T-cell (primary cell): ENCODE measurements at regions not wholly inside any gene's neighbourhood (a gene's known extent, or its start where the extent isn't known, plus 50 kb on each side); places are given as distances from the start of the nearest gene placed in this dataset.

ENCODE experiments used
- ATAC-seq, 4 experiments: fragments of 200-7000 bp in 3 of 4; fragments of 150-1000 bp in 1 of 4; cut with Tn5 transposase; replicated peaks in 1 of 4; 1 replicate in 3 of 4; 2 replicates in 1 of 4; pipeline ENCODE4 v1.10.0; 2021; ENCODE audit warnings: moderate library complexity in 3 of 4, mild to moderate bottlenecking in 2 of 4, moderate number of reproducible peaks in 1 of 4
- CTCF ChIA-PET, 2 donors: fragments of 300-600 bp; sonication (Branson Sonifier 250); formaldehyde crosslinking; loops; one replicate each; lab custom pipeline; 2022; ENCODE audit warnings: antibody characterized with exemption in 2 of 2; lab: Charles Lee
- POLR2A ChIA-PET, 2 donors: fragments of 300-600 bp; sonication (Branson Sonifier 250); formaldehyde crosslinking; loops; one replicate each; lab custom pipeline; 2022; ENCODE audit warnings: antibody characterized with exemption in 2 of 2; lab: Charles Lee
- DNase-seq, 35 experiments: peaks; one replicate each; pipeline versions ENCODE4 v3.0.0 to v3.0.0-alpha.2; 2013 to 2023
- H3K27ac ChIP-seq: one replicate; pipeline ENCODE4 v1.5.1; 2013; ENCODE audit warnings: low read length
- H3K27me3 ChIP-seq, 2 experiments: replicated peaks in 1 of 2; 1 replicate in 1 of 2; 2 replicates in 1 of 2; pipeline versions ENCODE4 v1.6.1 to v1.7.0; 2013; ENCODE audit warnings: low read length in 1 of 2, mixed read lengths in 1 of 2; ENCODE audit not compliant: control insufficient read depth in 2 of 2, insufficient read depth in 2 of 2; ENCODE audit errors: extremely low read depth in 1 of 2
- H3K36me3 ChIP-seq, 2 donors: 1 replicate in 1 of 2; 2 replicates in 1 of 2; pipeline versions ENCODE4 v1.6.1 to v1.7.0; 2013; ENCODE audit warnings: low read length in 1 of 2; ENCODE audit not compliant: control insufficient read depth in 2 of 2, insufficient read depth in 1 of 2; ENCODE audit errors: extremely low read depth in 1 of 2
- H3K4me1 ChIP-seq, 2 experiments: 1 replicate in 1 of 2; 2 replicates in 1 of 2; pipeline versions ENCODE4 v1.6.1 to v1.7.0; 2013; ENCODE audit warnings: low read length in 2 of 2, mixed read lengths in 1 of 2; ENCODE audit not compliant: insufficient read depth in 2 of 2, control insufficient read depth in 1 of 2; ENCODE audit errors: extremely low read depth in 1 of 2
- H3K4me3 ChIP-seq, 2 donors: 1 replicate in 1 of 2; 2 replicates in 1 of 2; pipeline versions ENCODE4 v1.5.1 to v1.7.0; 2013; ENCODE audit warnings: mild to moderate bottlenecking in 2 of 2, low read length in 1 of 2, moderate library complexity in 1 of 2; ENCODE audit not compliant: control insufficient read depth in 1 of 2; ENCODE audit errors: extremely low read depth in 1 of 2
- H3K9me3 ChIP-seq: 2 replicates; pipeline ENCODE4 v1.7.0; 2013
- H3K27ac Mint-ChIP-seq, 2 donors: one replicate each; pipeline ENCODE4 v1.8.0; 2020 to 2021; ENCODE audit warnings: mild to moderate bottlenecking in 2 of 2, mixed read lengths in 2 of 2
- H3K27me3 Mint-ChIP-seq, 2 donors: one replicate each; pipeline ENCODE4 v1.8.0; 2021 to 2022; ENCODE audit warnings: mixed read lengths in 2 of 2
- H3K36me3 Mint-ChIP-seq: one replicate; pipeline ENCODE4 v1.8.0; 2021; ENCODE audit warnings: mixed read lengths
- H3K4me1 Mint-ChIP-seq, 3 donors: one replicate each; pipeline ENCODE4 v1.8.0; 2020 to 2022; ENCODE audit warnings: mixed read lengths in 3 of 3, mild to moderate bottlenecking in 1 of 3
- H3K4me3 Mint-ChIP-seq, 3 donors: one replicate each; pipeline ENCODE4 v1.8.0; 2020 to 2022; ENCODE audit warnings: mild to moderate bottlenecking in 3 of 3, mixed read lengths in 3 of 3, moderate library complexity in 3 of 3
- H3K9me3 Mint-ChIP-seq, 3 donors: one replicate each; pipeline ENCODE4 v1.8.0; 2020 to 2022; ENCODE audit warnings: mixed read lengths in 3 of 3
- WGBS: methylation state at CpG from one replicate; pipeline ENCODE4 v1.1.5; 2013; ENCODE audit warnings: missing lambda C conversion rate; ENCODE audit not compliant: insufficient coverage; 5-methylcytosine and 5-hydroxymethylcytosine counted together

- peaks cover 0 to 4% (median 0%) of the 10 kb centered on the region in 3 donors for H3K9me3 Mint-ChIP-seq
These were observed 579.8 kb upstream of the TMEM132C start for GRCh38 chr12:127687181-127687580.

DNA sequence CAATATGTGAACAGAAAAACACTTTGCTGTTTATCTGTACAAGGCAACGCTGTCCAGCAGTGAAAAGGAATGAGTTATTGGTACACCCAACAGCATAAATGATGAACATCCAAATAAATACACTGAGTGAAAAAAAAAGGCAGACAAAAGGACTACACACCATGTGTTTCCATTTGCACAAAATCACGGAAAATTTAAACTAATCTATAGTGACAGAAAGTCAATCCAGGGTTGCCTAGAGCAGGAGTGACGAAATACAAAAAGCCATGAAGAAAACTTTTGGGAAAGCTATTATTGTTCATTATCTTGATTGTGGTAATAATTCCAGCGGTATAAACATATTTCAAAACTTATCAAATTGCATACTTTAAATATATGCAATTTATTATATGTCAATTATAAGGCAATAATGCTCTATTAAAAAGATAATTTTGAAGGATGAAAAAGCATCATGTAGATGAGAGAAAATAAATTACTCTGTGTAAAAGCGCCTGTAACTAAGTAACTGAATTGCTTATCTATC lies 578.0 kb upstream of the TMEM132C start:
- Mint-ChIP-seq H3K36me3 (no peaks in the 10 kb centered on the region), H3K27me3 (no peaks in the 10 kb centered on the region), H3K4me1 (no peaks in the 10 kb centered on the region), H3K4me3 (no peak overlapping the region), H3K9me3 (peaks cover 0 to 4% (median 0%) of the 10 kb centered on the region in 3 donors), H3K27ac (no peak overlapping the region)
- POLR2A ChIA-PET: no interaction called here
- Histone ChIP-seq H3K27me3 (no peaks in the 10 kb centered on the region), H3K4me3 (no peak overlapping the region), H3K27ac (no peak overlapping the region), H3K4me1 (no peaks in the 10 kb centered on the region), H3K9me3 (no peaks in the 10 kb centered on the region), H3K36me3 (no peaks in the 10 kb centered on the region)
- WGBS: no CpG with 5 or more reads among the region's 5 CpGs
- ATAC-seq (no peak), DNase-seq (no peak)
- CTCF ChIA-PET: no interaction called here

More at GRCh38 chr12:127687181-127687580, 579.8 kb upstream of the TMEM132C start:
- WGBS: no CpG with 5 or more reads among the region's 2 CpGs
- no peak overlapping the region for H3K27ac ChIP-seq
- H3K9me3 ChIP-seq: no peaks in the 10 kb centered on the region
- no peak for DNase-seq
- Mint-ChIP-seq H3K36me3 (no peaks in the 10 kb centered on the region), H3K27me3 (no peaks in the 10 kb centered on the region), H3K4me1 (no peaks in the 10 kb centered on the region), H3K4me3 (no peak overlapping the region), H3K27ac (no peak overlapping the region)
- ChIA-PET CTCF (interaction anchor here in 1 of 2 donors (0.7 kb wide), 1 partner anchor 10 kb away, joined by 3 read pairs; no protein-coding TSS in a partner anchor), POLR2A (no interaction called here)
- ATAC-seq: no peak
- no peaks in the 10 kb centered on the region for H3K27me3 ChIP-seq
- no peaks in the 10 kb centered on the region for H3K4me1 ChIP-seq
- no peak overlapping the region for H3K4me3 ChIP-seq
- no peaks in the 10 kb centered on the region for H3K36me3 ChIP-seq

- no CpG with 5 or more reads among the region's 5 CpGs for WGBS
- CTCF ChIA-PET: no interaction called here
- POLR2A ChIA-PET: no interaction called here
These were observed 576.8 kb upstream of the TMEM132C start for GRCh38 chr12:127690161-127690560.

GRCh38 chr12:127696963-127697362 lies 570.0 kb upstream of the TMEM132C start:
- no peaks in the 10 kb centered on the region for H3K27me3 ChIP-seq
- no peak overlapping the region for H3K4me3 ChIP-seq
- no peaks in the 10 kb centered on the region for H3K4me1 ChIP-seq
- no peak overlapping the region for H3K27ac ChIP-seq
- ChIA-PET POLR2A (no interaction called here), CTCF (no interaction called here)
- H3K27ac Mint-ChIP-seq: no peak overlapping the region
- H3K9me3 ChIP-seq: no peaks in the 10 kb centered on the region
- no peak overlapping the region for H3K4me3 Mint-ChIP-seq
- no peaks in the 10 kb centered on the region for H3K36me3 ChIP-seq
- no peaks in the 10 kb centered on the region for H3K36me3 Mint-ChIP-seq
- no peaks in the 10 kb centered on the region for H3K4me1 Mint-ChIP-seq
- no peak for DNase-seq
- H3K27me3 Mint-ChIP-seq: peaks cover 0 to 2% of the 10 kb centered on the region in 2 donors
- peaks cover 0 to 8% (median 2%) of the 10 kb centered on the region in 3 donors for H3K9me3 Mint-ChIP-seq
- ATAC-seq: no peak

More at GRCh38 chr12:127690161-127690560, 576.8 kb upstream of the TMEM132C start:
- DNase-seq (no peak), ATAC-seq (no peak)
- H3K27me3 ChIP-seq: no peaks in the 10 kb centered on the region
- H3K36me3 Mint-ChIP-seq: no peaks in the 10 kb centered on the region
- no peak overlapping the region for H3K27ac Mint-ChIP-seq
- no peak overlapping the region for H3K4me3 ChIP-seq
- no peak overlapping the region for H3K27ac ChIP-seq
- no peak overlapping the region for H3K4me3 Mint-ChIP-seq
- peaks cover 0 to 3% (median 0%) of the 10 kb centered on the region in 3 donors for H3K9me3 Mint-ChIP-seq
- no peaks in the 10 kb centered on the region for H3K4me1 ChIP-seq
- no peaks in the 10 kb centered on the region for H3K4me1 Mint-ChIP-seq
- no peaks in the 10 kb centered on the region for H3K27me3 Mint-ChIP-seq
- no peaks in the 10 kb centered on the region for H3K36me3 ChIP-seq
- H3K9me3 ChIP-seq: no peaks in the 10 kb centered on the region

DNA sequence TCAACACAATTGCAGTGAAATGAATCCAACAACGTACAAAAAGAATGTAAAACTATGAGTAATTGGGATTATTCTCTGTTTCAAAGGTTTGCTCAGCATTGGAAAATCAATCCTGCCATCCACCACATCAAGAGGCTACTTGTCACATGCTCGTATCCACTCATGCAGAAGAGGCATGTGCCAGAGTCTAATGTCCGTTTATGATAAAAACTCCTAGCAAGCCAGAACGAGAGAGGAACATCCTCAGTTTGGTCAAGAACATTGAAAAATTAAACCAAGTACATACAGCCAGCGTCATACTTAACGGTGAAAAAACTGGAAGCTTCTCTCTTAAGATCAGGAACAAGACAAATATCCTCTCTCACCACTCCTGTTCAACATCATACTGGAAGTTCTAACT lies 563.9 kb upstream of the TMEM132C start:
- WGBS: 82% methylated on average over 4 of the region's 6 CpGs
- Histone ChIP-seq H3K4me3 (no peak overlapping the region), H3K4me1 (no peaks in the 10 kb centered on the region), H3K27me3 (peaks cover 0 to 2% of the 10 kb centered on the region in 2 experiments), H3K36me3 (no peaks in the 10 kb centered on the region), H3K9me3 (no peaks in the 10 kb centered on the region), H3K27ac (no peak overlapping the region)
- ChIA-PET POLR2A (no interaction called here), CTCF (no interaction called here)
- Mint-ChIP-seq H3K9me3 (peaks cover 0 to 19% (median 5%) of the 10 kb centered on the region in 3 donors), H3K36me3 (no peaks in the 10 kb centered on the region), H3K4me3 (no peak overlapping the region), H3K27me3 (peaks cover 0 to 4% of the 10 kb centered on the region in 2 donors), H3K27ac (no peak overlapping the region), H3K4me1 (no peaks in the 10 kb centered on the region)
- DNase-seq (no peak), ATAC-seq (no peak)

DNA sequence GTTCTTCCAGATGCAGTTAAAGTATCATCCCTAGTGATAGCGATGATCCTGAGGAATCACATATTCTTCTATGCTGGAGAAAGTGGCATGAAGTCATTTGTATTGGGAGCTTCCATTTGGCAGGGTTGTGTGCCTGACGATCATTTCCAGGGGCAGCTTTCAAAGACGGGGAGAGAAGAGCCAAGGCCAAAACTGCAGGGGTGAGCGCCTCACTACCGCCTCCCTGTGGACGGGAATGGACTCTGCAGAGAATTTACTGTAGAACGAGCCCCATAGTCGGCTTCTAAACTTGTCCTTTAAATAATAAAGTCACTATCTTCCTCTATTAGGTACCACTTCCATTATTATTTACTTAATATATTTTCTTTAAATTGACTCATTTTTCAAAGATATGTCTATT lies 555.9 kb upstream of the TMEM132C start:
- Mint-ChIP-seq H3K4me1 (no peaks in the 10 kb centered on the region), H3K36me3 (no peaks in the 10 kb centered on the region), H3K9me3 (peaks cover 3 to 14% (median 12%) of the 10 kb centered on the region in 3 donors), H3K4me3 (no peak overlapping the region), H3K27me3 (peaks cover 0 to 1% of the 10 kb centered on the region in 2 donors), H3K27ac (no peak overlapping the region)
- Histone ChIP-seq H3K27me3 (no peaks in the 10 kb centered on the region), H3K4me3 (no peak overlapping the region), H3K4me1 (no peaks in the 10 kb centered on the region), H3K9me3 (no peaks in the 10 kb centered on the region), H3K27ac (no peak overlapping the region), H3K36me3 (no peaks in the 10 kb centered on the region)
- WGBS: 58% methylated on average over 3 of the region's 8 CpGs
- DNase-seq: no peak
- ATAC-seq: no peak
- ChIA-PET POLR2A (no interaction called here), CTCF (no interaction called here)

- WGBS: no CpG with 5 or more reads among the region's 2 CpGs
- no peaks in the 10 kb centered on the region for H3K4me1 ChIP-seq
- no peaks in the 10 kb centered on the region for H3K36me3 Mint-ChIP-seq
- no peak for DNase-seq
- H3K27ac ChIP-seq: no peak overlapping the region
- H3K27ac Mint-ChIP-seq: no peak overlapping the region
- H3K36me3 ChIP-seq: no peaks in the 10 kb centered on the region
- no peak overlapping the region for H3K4me3 ChIP-seq
- peaks cover 3 to 16% (median 14%) of the 10 kb centered on the region in 3 donors for H3K9me3 Mint-ChIP-seq
- POLR2A ChIA-PET: no interaction called here
- no peak for ATAC-seq
- H3K4me1 Mint-ChIP-seq: no peaks in the 10 kb centered on the region
- no peak overlapping the region for H3K4me3 Mint-ChIP-seq
- CTCF ChIA-PET: no interaction called here
- no peaks in the 10 kb centered on the region for H3K27me3 ChIP-seq
- peaks cover 0 to 1% of the 10 kb centered on the region in 2 donors for H3K27me3 Mint-ChIP-seq
- no peaks in the 10 kb centered on the region for H3K9me3 ChIP-seq
These were observed 554.4 kb upstream of the TMEM132C start for GRCh38 chr12:127712561-127712960.
